SHP77 treated with DMSO at 0.1 percent for 48 hours (cell line): ENCODE measurements at regions not wholly inside any gene's neighbourhood (a gene's known extent, or its start where the extent isn't known, plus 50 kb on each side); places are given as distances from the start of the nearest gene placed in this dataset.
"Not testable (repeated sequence)": the region's sequence is repeated elsewhere in the genome, so short reads cannot be mapped to it uniquely, and the experiment has no call there.

Experiments
- DNase-seq: peaks from one replicate; lab custom pipeline; 2025; lab: John Stamatoyannopoulos, UW

DNA sequence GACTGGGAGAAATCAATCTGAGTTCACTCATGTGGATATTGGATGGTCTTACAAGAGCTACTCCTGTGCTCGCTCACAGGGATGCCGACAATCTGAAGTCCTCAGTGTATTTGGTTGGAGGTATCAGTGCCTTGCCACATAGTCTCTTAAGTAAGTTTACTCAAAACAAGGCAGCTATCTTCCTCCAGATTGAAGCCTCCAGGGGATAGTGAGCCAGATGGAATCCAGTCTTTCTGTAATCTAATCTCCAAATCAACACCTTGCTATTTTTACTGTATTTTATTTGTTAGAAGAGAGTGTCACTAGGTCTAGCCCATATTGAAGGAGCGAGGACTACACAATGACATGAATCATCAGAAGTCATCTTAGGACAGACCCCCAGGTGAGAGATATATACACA is 456.6 kb upstream of the POT1 start:
- DNase-seq = no peak

DNA sequence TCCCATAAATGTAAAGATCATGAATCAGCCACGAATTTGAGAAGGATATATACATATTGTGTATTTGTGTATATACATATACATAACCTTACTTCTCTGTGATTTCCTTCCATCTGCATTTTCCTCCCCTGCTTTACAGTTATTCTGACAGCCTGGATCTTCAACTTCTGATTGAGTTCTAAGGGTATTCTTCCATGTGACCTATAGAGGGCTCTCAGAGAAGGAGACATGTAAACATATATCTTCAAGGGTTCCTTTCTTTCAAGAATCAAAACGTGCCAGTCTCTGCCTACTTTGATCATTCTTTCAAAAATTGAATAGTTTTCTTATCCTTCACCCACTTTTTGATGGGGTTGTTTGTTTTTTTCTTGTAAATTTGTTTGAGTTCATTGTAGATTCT is 453.7 kb upstream of the POT1 start:
- DNase-seq = no peak

DNA sequence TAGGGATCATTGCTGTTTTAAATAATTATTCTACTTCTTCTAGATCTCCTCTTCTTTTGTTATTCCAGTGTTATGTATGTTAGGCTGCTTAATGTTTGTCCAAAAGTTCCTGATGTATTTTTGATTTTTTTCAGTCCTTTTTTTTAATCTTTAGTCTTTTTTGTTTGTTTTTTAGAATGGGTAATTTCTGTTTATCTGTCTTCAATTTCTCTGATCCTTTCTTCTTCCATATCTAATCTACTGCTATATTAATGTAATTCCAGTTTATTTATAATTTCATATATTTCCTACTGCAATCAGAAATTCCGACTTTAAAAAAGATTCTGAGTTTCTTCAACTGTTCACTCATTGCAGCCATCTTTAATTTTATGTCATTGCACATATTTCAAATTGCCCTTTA is 452.8 kb upstream of the POT1 start:
- no peak for DNase-seq

DNA sequence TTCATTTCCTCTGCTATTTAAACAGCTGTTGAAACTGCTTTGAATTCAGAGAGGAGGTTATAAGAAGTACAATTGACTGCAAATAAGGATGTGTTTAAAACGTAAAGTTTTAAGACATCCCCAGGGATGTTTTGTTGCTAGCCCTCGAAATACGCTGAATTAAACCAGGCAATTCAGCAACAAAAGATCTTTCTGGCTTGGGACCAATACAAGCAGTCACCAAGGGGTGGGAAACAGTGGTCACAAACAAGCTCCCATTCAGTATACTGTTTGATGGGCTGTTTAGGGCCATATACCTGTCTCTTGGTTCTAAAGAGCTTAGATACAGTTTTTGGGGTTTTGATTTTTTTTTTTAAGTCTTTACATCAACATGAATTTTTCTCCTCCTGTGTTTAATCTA is 446.3 kb upstream of the POT1 start:
- peak; percentile 17 for DNase-seq

DNA sequence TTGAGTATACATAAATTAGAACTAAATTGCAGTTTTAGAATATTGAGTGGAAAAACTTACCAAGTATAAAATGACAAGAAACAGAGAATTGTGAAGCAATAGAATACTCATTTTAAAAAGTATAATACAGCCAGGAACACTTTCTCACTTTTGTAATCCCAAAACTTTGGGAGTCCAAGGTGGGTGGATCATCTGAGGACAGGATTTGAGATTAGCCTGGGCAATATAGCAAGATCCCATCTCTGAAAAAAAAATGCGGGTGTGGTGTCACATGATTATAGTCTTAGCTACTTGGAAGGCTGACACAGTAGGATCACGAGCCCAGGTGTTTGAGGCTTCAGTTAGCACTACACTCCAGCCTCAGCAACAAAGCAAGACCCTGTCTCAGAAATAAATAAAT is 440.9 kb upstream of the POT1 start:
- no peak for DNase-seq

DNA sequence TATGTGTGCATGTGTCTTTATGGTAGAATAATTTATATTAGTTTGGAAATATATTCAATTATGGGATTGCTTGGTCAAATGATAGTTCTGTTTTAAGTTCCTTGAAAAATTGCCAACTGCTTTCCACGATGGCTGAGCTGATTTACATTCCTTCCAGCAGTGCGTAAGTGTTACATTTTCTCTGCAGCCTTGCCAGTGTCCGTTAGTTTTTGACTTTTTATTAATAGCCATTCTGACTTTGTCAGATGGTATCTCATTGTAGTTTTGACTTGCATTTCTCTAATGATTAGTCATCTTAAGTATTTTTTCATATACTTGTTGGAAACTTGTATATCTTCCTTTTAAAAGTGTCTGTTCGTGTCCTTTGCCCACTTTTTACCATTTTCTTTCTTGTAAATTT is 434.2 kb upstream of the POT1 start:
- no peak for DNase-seq

DNA sequence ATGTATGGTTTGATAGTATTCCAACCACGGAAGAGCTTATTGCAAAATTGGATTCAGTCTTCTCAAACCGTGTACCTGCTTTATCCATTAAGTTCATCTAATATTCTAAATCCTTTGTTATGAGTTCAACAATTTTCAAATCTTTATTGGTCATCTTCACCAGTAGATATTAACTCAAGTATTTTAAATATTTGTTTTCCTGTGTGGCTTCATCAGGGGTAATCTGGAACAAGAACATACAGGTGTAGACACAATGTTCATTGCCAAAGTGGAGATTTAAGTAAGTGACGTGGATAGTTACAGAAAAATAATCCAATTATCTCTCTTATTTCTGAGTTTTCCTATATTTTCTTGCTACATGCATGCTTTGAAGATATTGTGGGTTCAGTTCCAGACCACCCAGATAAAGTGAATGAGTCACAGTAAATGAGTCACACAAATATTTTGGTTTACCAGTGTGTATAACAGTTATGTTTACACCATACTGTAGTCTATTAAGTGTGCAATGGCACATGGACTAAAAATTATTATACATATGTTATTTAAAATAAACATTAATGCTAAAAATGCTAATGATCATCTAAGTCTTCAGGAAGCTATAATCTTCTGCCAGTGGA is 429.0 kb upstream of the POT1 start:
- no peak for DNase-seq

DNA sequence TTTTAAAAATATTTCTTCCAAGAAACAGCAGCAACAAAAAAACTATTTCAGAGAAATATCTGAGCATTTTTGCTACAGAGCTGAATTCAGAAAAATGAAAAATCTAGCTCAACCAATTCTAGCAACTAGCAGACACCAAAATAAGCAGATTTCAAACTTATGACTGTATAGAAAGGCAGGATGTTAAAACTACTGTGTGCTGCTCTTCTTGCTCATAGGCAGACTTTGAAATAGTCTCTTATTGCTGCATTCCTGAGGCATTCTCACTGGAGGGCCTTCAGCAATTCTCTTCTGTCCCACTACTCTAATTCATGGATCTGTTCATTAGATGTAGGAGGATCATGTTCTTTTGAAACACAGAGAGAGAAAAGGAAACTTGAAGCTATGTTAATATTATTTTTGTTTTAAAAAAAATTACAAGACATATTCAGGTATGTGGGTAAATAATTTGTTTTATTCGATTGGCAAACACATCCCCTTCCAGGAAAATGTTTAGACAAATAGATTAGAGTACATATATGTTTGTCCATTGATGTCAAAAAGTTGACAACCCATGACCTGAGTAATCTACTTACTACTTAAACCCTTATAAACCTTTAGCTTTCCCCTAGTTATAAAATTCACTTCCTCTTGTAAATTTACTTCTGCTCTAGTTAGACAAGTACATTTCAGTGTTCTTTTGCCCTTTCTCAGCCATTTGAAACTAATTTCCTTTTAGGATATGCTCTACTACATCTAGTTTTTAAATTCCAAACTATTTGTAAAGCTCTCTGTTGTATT is 428.2 kb upstream of the POT1 start:
- DNase-seq = no peak

DNA sequence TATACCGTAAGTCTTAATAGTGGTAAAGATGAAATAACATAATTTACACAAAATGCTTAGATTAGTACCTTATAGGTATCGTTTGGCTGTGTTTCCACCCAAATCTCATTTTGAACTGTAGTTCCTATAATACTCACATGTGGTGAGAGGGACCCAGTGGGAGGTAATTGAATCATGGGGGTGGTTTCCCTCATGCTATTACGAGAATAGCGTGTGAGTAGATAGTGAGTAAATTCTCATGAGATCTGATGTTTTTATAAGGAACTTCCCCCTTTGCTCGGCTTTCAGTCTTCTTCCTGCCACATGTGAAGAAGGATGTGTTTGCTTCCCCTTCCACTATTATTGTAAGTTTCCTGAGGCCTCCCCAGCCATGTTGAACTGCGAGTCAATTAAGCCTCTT is 426.3 kb upstream of the POT1 start:
- DNase-seq = no peak

DNA sequence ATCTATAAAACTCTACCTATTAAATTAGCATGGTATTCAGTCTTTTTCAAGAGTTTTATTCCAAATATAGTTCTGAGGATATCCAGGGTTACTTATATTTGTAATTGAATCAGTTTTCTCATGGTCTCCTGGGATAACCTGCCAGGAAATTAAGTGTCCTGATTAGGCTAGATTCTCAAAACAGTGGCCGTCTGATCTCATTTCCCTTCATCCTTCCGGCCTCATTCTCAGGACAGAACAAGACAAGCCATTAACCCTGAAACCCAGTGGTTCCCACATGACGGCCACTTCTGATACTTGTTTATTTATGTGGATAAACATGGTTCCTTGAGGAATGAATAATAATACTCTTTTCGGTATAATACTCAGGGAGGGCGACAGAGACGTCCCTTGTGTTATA is 417.6 kb upstream of the POT1 start:
- DNase-seq = no peak

DNA sequence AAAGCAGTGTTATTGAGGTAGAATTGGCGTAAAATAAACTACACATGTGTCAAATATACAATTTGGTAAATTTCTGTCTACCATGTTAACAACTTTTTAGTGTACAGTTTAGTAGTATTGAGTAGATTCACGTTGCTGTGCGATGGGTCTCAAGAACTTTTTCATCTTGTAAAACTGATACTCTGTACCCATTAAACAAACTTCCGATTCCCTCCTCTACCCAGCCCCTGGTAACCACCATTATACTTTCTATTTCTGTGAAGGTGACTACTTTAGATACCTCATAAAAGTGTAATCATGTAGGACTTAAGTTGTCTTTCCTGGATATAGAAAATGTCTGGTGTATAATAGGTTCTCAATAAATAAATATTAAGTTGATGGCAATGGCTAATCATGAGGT is 408.5 kb upstream of the POT1 start:
- DNase-seq = no peak

DNA sequence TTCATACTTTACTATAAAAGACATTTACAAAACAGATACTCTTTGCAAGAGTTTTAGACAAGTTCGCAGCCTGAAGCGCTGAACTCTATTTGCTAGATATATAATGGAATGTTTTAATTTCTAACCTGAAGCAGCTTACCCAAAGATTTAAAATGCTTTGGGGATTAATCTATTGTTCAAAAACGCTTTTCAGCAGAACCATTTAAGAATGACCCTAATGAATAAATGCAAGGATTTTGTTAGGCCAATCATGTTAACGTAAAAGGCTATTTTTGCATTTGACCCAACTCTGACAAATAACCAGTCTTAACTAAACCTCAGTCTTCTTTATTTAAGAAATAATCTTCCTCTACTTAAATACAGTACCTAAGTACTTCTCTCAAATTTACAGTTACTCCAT is 406.7 kb upstream of the POT1 start:
- DNase-seq = no peak

DNA sequence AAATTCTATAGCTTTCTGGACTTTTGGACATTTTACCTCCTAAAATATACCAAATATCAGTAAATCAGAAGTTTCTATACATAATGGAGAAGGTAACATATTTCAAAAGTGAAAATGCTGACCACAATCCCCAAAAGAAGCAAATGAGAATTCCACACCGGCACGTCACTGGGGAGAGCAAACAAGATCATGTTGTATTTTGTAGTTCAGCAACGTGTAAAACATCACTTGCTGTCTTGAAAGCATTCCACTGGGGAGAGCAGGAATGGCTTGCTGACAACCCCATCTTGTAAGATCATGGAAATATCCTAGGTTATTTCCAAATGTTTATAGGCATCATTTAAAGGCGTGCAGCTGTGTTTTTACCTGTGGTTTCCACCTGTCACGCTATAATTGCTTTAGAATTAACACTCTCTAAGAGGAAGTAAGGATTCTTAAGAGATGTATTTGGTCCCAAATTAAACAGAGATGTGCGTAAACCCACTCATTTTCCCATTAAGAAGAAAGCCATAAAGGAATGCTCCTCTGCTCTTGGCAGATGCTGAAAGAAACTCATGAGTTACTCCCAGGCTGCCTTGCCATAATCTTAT is 397.1 kb upstream of the POT1 start:
- no peak for DNase-seq

DNA sequence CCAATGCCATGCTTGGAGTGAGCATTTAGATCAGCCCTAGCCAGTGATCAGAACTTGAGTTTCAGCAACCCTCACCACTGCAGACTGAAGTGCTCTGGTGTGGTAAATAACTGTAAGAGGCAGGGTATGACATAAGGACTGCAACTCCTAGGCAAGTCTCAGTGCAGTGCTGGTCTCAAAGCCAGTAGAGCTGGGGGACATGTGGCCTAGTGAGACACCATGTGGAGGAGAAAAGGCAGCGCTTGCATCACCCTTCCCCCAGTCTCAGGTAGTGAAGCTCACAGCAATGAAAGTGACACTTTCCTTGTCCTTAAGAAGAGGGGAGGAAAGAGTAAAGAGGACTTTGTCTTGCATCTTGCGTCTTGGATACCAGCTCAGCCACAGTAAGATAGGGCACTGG is 386.8 kb upstream of the POT1 start:
- no peak for DNase-seq

DNA sequence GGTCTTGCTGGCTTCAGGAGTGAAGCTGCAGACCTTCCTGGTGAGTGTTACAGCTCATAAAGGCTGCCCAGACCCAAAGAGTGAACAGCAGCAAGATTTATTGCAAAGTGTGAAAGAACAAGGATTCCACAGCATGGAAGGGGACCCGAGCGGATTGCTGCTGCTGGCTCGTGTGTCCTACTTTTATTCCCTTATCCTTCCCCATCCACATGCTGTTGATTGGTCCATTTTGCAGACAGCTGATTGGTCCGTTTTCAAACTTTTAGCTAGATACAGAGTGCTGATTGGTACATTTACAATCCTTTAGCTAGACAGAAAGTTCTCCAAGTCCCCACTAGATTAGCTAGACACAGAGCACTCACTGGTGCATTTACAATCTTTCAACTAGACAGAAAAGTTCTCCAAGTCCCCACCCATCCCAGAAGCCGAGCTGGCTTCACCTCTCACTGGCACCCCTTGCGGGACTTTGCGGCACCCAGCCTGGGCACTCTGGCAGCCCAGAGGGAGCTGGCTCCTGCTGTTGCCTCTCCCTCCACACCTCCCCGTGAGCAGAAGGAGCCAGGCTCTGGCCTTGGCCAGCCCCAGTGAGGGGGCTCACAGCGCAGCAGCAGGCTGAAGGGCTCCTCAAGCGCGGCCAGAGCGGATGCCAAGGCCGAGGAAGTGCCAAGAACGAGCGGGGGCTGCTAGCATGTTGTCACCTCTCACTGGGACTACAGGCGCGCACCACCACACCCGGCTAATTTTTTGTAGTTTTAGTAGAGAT is 369.6 kb upstream of the POT1 start:
- DNase-seq = no peak

DNA sequence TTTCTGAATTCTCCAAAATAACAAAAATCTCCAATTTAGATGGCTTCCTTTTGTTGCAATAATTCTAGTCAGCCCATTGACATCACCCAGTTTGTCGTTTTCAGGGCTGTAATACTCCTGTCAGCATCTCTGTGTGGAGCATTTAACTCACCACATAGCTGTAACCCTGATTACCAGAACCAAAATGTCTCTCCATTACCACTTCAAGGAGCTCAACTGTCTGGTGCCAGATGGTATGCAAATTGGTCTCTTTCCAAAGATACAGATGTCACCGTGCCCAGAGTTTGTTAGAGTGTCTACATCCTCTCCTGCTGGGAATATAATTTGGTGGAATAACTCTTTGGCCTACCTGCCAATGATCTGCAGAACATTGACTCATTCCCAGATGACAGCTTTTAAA is 350.3 kb upstream of the POT1 start:
- peak; percentile 4 for DNase-seq

DNA sequence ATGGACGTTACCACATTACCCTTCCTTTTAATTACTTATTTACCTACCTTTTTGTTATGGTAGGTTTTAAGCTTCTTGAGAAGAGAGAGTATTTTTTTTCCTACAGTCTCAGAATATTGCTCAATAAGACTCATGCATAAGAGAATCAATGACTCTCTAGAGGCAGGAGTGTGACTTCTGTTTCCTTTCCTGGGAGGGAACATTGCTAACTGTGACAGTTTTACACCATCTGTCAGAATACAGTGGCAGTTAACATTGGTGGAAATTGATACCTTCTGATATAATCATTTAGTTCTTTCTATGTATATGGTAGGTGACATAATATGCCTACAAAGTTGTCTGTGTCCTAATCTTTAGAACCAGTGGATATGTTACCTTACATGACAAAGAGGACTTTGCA is 348.7 kb upstream of the POT1 start:
- DNase-seq = no peak

DNA sequence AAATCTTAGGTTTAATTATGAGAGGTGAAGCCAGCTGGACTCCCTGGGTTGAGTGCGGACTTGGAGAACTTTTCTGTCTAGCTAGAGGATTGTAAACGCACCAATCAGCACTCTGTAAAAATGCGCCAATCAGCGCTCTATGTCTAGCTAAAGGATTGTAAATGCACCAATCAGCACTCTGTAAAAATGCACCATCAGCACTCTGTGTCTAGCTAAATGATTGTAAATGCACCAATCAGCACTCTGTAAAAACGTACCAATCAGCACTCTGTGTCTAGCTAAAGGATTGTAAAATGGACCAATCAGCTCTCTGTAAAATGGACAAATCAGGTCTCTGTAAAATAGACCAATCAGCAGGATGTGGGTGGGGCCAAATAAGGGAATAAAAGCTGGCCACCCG is 345.1 kb upstream of the POT1 start:
- not testable (repeated sequence) for DNase-seq

DNA sequence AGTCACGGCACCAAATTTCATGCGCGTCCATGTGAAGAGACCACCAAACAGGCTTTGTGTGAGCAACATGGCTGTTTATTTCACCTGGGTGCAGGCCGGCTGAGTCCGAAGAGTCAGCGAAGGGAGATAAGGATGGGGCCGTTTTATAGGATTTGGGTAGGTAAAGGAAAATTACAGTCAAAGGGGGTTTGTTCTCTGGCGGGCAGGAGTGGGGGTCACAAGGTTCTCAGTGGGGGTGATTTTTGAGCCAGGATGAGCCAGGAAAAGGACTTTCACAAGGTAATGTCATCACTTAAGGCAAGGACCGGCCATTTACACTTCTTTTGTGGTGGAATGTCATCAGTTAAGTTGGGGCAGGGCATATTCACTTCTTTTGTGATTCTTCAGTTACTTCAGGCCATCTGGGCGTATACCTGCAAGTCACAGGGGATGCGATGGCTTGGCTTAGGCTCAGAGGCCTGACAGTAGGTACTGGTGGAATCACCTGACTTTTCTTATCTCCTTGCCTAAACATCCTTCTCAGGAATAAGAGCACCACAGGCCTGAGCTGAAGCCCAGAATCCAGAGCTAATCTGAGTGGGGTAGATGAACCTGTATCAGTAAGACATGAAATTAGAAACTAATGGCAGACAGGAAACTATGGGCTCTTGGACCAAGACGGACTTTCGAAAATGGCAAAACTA is 334.7 kb upstream of the POT1 start:
- DNase-seq = not testable (repeated sequence)

DNA sequence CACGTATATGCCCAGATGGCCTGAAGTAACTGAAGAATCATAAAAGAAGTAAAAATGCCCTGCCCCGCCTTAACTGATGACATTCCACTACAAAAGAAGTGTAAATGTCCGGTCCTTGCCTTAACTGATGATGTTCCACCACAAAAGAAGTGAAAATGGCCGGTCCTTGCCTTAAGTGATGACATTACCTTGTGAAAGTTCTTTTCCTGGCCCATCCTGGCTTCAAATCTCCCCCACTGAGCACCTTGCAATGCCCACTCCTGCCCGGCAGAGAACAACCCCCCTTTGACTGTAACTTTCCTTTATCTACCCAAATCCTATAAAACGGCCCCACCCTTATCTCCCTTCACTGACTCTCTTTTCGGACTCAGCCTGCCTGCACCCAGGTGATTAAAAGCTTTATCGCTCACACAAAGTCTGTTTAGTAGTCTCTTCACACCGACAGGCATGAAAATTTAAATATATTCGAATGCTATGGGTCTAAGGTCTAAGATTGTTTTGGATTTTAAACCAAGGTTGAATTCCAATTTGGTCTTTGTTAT is 329.3 kb upstream of the POT1 start:
- DNase-seq = not testable (repeated sequence)

DNA sequence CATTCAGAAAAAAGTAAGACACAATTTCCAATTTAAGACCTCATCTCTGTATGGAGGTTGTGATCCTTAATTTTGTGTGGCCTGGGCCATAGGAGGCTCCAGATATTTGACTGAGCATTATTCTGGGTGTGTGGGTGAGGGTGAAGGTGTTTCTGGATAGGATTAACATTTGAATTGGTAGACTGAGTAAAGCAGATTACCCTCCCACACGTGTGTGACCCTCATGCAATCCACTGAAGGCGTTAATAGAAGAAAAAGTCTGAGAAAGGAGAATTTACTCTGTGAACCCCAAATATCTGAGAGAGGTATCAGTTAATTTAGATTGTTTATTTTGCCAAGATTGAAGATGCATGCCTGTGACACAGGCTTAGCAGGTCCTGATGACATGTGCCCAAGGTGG is 328.0 kb upstream of the POT1 start:
- DNase-seq = no peak

DNA sequence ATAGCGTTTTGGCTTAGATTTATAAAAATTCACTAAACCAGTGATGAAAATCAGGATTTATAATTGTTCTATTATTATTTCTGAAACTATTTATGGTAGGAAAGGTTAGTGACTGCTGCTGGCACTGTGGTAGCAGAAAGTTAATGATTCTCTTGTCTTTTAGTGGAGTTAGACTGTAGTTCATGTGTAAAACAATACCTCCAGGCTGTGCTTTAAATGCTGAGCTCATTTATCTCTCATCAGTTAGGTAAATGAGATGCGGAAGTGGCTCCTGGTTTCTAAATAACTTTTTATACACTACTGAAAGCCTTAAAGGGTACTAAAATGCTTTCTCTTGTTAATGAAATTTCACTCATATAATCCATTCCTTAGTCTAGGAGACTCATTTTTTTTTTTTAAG is 326.8 kb upstream of the POT1 start:
- no peak for DNase-seq
